CD14-positive monocyte (primary cell): ENCODE measurements at regions not wholly inside any gene's neighbourhood (a gene's known extent, or its start where the extent isn't known, plus 50 kb on each side); places are given as distances from the start of the nearest gene placed in this dataset.

Experiments
- DNase-seq, 3 donors: peaks; one replicate each; pipeline ENCODE4 v3.0.0-alpha.2; 2011 to 2022
- H2AFZ ChIP-seq: 2 replicates; pipeline ENCODE4 v1.6.0; 2012; ENCODE audit warnings: mild to moderate bottlenecking, low read depth, low read length, inconsistent platforms; ENCODE audit not compliant: insufficient read depth, poor library complexity, severe bottlenecking
- H3K27ac ChIP-seq, 2 donors: 1 replicate in 1 of 2; 2 replicates in 1 of 2; pipeline ENCODE4 v1.5.1; 2012 to 2013; ENCODE audit warnings: low read length in 2 of 2, control low read depth in 1 of 2, inconsistent platforms in 1 of 2, low read depth in 1 of 2, mild to moderate bottlenecking in 1 of 2
- H3K27me3 ChIP-seq, 2 donors: one replicate each; pipeline versions ENCODE4 v1.6.0 to v1.6.1; 2011 to 2013; ENCODE audit warnings: low read length in 2 of 2; ENCODE audit not compliant: control insufficient read depth in 2 of 2, insufficient read depth in 2 of 2
- H3K36me3 ChIP-seq, 2 donors: replicated peaks in 1 of 2; 1 replicate in 1 of 2; 2 replicates in 1 of 2; pipeline versions ENCODE4 v1.5.1 to v1.6.1; 2012 to 2013; ENCODE audit warnings: low read length in 2 of 2, control low read depth in 1 of 2, inconsistent platforms in 1 of 2, mild to moderate bottlenecking in 1 of 2; ENCODE audit not compliant: insufficient read depth in 2 of 2, control insufficient read depth in 1 of 2
- H3K4me1 ChIP-seq, 2 donors: 1 replicate in 1 of 2; 2 replicates in 1 of 2; pipeline versions ENCODE4 v1.5.1 to v1.6.1; 2012 to 2013; ENCODE audit warnings: low read length in 2 of 2, control low read depth in 1 of 2, inconsistent platforms in 1 of 2, mild to moderate bottlenecking in 1 of 2, moderate library complexity in 1 of 2; ENCODE audit not compliant: insufficient read depth in 2 of 2, control insufficient read depth in 1 of 2
- H3K4me2 ChIP-seq: replicated peaks from 2 replicates; pipeline ENCODE3; 2012; ENCODE audit warnings: low read length, moderate library complexity, mild to moderate bottlenecking; ENCODE audit not compliant: poor library complexity, severe bottlenecking; ENCODE audit errors: extremely low read depth
- H3K4me3 ChIP-seq, 3 experiments: fragments of 200-600 bp in 1 of 3; sonication (generic) in 1 of 3; replicated peaks in 1 of 3; 1 replicate in 2 of 3; 2 replicates in 1 of 3; pipeline ENCODE4 v1.5.1; 2011 to 2013; ENCODE audit warnings: low read length in 3 of 3, mild to moderate bottlenecking in 3 of 3, control low read depth in 2 of 3, low read depth in 2 of 3, inconsistent platforms in 1 of 3, moderate library complexity in 1 of 3
- H3K79me2 ChIP-seq: 2 replicates; pipeline ENCODE4 v1.6.0; 2012; ENCODE audit warnings: mild to moderate bottlenecking, control low read depth, inconsistent platforms, low read length, moderate library complexity; ENCODE audit not compliant: insufficient read depth
- H3K9ac ChIP-seq: 2 replicates; pipeline ENCODE4 v1.6.0; 2017; ENCODE audit warnings: low read length, mild to moderate bottlenecking; ENCODE audit not compliant: insufficient read depth, poor library complexity, severe bottlenecking
- H3K9me3 ChIP-seq, 2 donors: replicated peaks in 1 of 2; 1 replicate in 1 of 2; 2 replicates in 1 of 2; pipeline versions ENCODE4 v1.5.1 to v1.6.1; 2012 to 2013; ENCODE audit warnings: low read length in 2 of 2, control low read depth in 1 of 2; ENCODE audit not compliant: control insufficient read depth in 1 of 2, insufficient read depth in 1 of 2
- H4K20me1 ChIP-seq: 2 replicates; pipeline ENCODE4 v1.6.0; 2012; ENCODE audit warnings: mild to moderate bottlenecking, low read length, control low read depth, moderate library complexity; ENCODE audit not compliant: insufficient read depth
- H3K27ac Mint-ChIP-seq, 7 donors: one replicate each; pipeline ENCODE4 v1.8.0; 2020; ENCODE audit warnings: mild to moderate bottlenecking in 7 of 7, mixed read lengths in 7 of 7, moderate library complexity in 6 of 7, inconsistent platforms in 2 of 7
- H3K27me3 Mint-ChIP-seq, 3 donors: one replicate each; pipeline ENCODE4 v1.8.0; 2021 to 2022; ENCODE audit warnings: low read depth in 3 of 3, mild to moderate bottlenecking in 3 of 3, mixed read lengths in 3 of 3, moderate library complexity in 3 of 3, inconsistent platforms in 1 of 3
- H3K36me3 Mint-ChIP-seq, 2 donors: one replicate each; pipeline ENCODE4 v1.8.0; 2020; ENCODE audit warnings: mixed read lengths in 2 of 2, inconsistent platforms in 1 of 2, mild to moderate bottlenecking in 1 of 2
- H3K4me1 Mint-ChIP-seq: one replicate; pipeline ENCODE4 v1.8.0; 2020; ENCODE audit warnings: mild to moderate bottlenecking, mixed read lengths
- H3K4me3 Mint-ChIP-seq, 2 donors: one replicate each; pipeline ENCODE4 v1.8.0; 2020; ENCODE audit warnings: mild to moderate bottlenecking in 2 of 2, mixed read lengths in 2 of 2, moderate library complexity in 1 of 2
- H3K9me3 Mint-ChIP-seq, 7 donors: one replicate each; pipeline ENCODE4 v1.8.0; 2020 to 2022; ENCODE audit warnings: mixed read lengths in 7 of 7, mild to moderate bottlenecking in 6 of 7, moderate library complexity in 6 of 7, inconsistent platforms in 2 of 7
- CTCF ChIP-seq: fragments of 200-600 bp; IDR thresholded peaks from one replicate; pipeline ENCODE4 v1.8.0; 2022; ENCODE audit warnings: antibody characterized with exemption, mild to moderate bottlenecking
- WGBS: methylation state at CpG from one replicate; pipeline ENCODE4 v1.1.5; 2013; ENCODE audit warnings: missing lambda C conversion rate; ENCODE audit not compliant: insufficient coverage; 5-methylcytosine and 5-hydroxymethylcytosine counted together
- intact Hi-C, 2 donors: fragments of 100-400 bp; cut with micrococcal nuclease; formaldehyde crosslinking; loops; one replicate each; pipeline versions ENCODE4 v1.15.0 to v1.15.1; 2023

DNA sequence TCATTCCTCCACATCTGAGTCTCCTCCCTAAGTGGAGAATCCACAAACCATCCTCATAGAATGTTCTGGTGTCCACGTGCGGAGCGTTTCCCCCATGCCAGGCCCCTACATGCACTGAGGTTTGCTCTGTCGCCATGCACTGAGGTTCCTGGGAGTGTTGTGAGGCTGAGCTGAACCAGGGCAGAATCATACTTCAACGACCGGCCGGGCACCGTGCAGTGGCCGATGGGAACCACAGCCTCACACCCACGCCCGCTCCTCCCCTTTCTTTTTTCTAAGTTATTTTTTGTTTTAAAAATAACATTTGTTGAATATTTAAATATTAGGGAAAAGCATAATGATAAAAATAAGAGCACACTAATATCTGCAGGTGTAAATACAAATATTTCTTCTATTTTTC lies 260.4 kb upstream of the IRX4 start:
- no peak overlapping the region for H3K4me2 ChIP-seq
- intact Hi-C loops, result no loop called here
- H2AFZ ChIP-seq, result no peak overlapping the region
- no peaks in the 10 kb centered on the region for H3K36me3 ChIP-seq
- Mint-ChIP-seq H3K27me3 (peaks cover 2 to 5% (median 4%) of the 10 kb centered on the region in 3 donors), H3K4me3 (no peak overlapping the region), H3K27ac (no peak overlapping the region), H3K4me1 (no peaks in the 10 kb centered on the region), H3K36me3 (no peaks in the 10 kb centered on the region), H3K9me3 (peaks cover 0 to 16% (median 5%) of the 10 kb centered on the region in 7 donors)
- H4K20me1 ChIP-seq, result no peaks in the 10 kb centered on the region
- H3K27me3 ChIP-seq, result no peaks in the 10 kb centered on the region
- no peak overlapping the region for H3K4me3 ChIP-seq
- H3K27ac ChIP-seq, result no peak overlapping the region
- TF ChIP-seq CTCF, result no peak
- no peak for DNase-seq
- no CpG with 5 or more reads among the region's 11 CpGs for WGBS
- H3K4me1 ChIP-seq, result no peaks in the 10 kb centered on the region
- no peak overlapping the region for H3K9ac ChIP-seq
- H3K9me3 ChIP-seq, result peaks cover 0 to 3% of the 10 kb centered on the region in 2 donors
- H3K79me2 ChIP-seq, result no peaks in the 10 kb centered on the region

DNA sequence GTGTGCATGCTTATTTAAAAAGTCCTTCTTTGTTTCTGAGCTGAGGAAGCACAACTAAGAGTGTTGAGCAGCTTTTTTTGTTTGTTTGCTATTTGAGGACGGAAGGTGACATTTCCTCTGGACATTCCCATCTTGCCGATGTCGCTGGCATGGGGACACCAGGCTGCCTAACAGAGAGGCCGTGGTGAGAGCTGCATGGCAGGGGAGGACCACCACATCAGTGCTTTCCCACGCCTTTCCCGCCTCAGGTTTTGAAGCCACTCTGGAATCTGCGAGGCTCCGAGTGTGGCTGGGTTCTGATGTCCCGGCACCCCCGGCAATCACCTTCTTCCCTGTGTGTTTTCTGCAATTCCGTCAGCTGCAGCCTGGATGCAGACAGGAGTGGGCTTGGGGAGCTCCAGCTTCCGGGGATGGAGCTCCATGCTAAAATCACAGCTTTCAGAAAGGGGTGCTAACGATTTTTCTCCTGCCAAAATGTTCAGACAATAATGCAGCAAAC lies 259.8 kb upstream of the IRX4 start:
- intact Hi-C loops, result no loop called here
- WGBS, result 69% methylated on average over 12 of the region's 13 CpGs
- no peak overlapping the region for H3K4me2 ChIP-seq

More for the DNA sequence above, 259.8 kb upstream of the IRX4 start:
- no peaks in the 10 kb centered on the region for H3K27me3 ChIP-seq
- TF ChIP-seq CTCF, result no peak
- peaks cover 0 to 5% (median 5%) of the 10 kb centered on the region in 3 donors for H3K27me3 Mint-ChIP-seq
- no peaks in the 10 kb centered on the region for H3K36me3 ChIP-seq
- H3K9ac ChIP-seq, result no peak overlapping the region
- H3K79me2 ChIP-seq, result no peaks in the 10 kb centered on the region
- no peak for DNase-seq
- H3K4me1 ChIP-seq, result no peaks in the 10 kb centered on the region
- no peak overlapping the region for H3K4me3 Mint-ChIP-seq
- no peaks in the 10 kb centered on the region for H3K36me3 Mint-ChIP-seq
- H3K4me3 ChIP-seq, result no peak overlapping the region
- no peaks in the 10 kb centered on the region for H3K4me1 Mint-ChIP-seq
- no peaks in the 10 kb centered on the region for H4K20me1 ChIP-seq
- no peak overlapping the region for H3K27ac Mint-ChIP-seq
- no peak overlapping the region for H2AFZ ChIP-seq
- peaks cover 0 to 3% of the 10 kb centered on the region in 2 donors for H3K9me3 ChIP-seq
- no peak overlapping the region for H3K27ac ChIP-seq
- peaks cover 0 to 16% (median 5%) of the 10 kb centered on the region in 7 donors for H3K9me3 Mint-ChIP-seq
